ENCODE measurements at regions not wholly inside any gene's neighbourhood (a gene's known extent, or its start where the extent isn't known, plus 50 kb on each side); places are given as distances from the start of the nearest gene placed in this dataset.

- H3K27me3 ChIP-seq (replicated peaks in 1 of 4; ENCODE audit: control insufficient read depth in 3 of 4, extremely low read depth in 1 of 4, insufficient read depth in 3 of 4, low read length in 3 of 4), result no peaks in the 10 kb centered on the region
- WGBS, 2 experiments (ENCODE audit: extremely low coverage in 1 of 2, insufficient coverage in 1 of 2, insufficient read length in 1 of 2, insufficient replicate concordance in 2 of 2, low coverage in 1 of 2, low lambda C conversion rate in 2 of 2, missing lambda C conversion rate in 1 of 2), result 93% methylated on average over 2 of the region's 2 CpGs; no CpG with 5 or more reads in 1 of the 2 experiments
- POLR2A ChIA-PET (ENCODE audit: partially characterized antibody), result no interaction called here
These were observed 132.5 kb downstream of the FAM161A start for GRCh38 chr2:61721382-61721781.

More at GRCh38 chr2:61721382-61721781, 132.5 kb downstream of the FAM161A start:
- Histone ChIP-seq H3K79me1 (ENCODE audit: low read depth, low read length) (no peaks in the 10 kb centered on the region), H3K23me2 (ENCODE audit: low read depth, low read length) (no peaks in the 10 kb centered on the region), H4K20me1 (replicated peaks in 1 of 2; ENCODE audit: control insufficient read depth in 1 of 2, insufficient read depth in 2 of 2, low read length in 2 of 2) (no peaks in the 10 kb centered on the region), H3K4me3 (ENCODE audit: extremely low read depth in 1 of 4, insufficient read depth in 2 of 4, low read depth in 3 of 4, low read length in 4 of 4) (no peak overlapping the region), H2BK12ac (ENCODE audit: low read depth, low read length) (no peak overlapping the region), H3K4ac (replicated peaks; ENCODE audit: insufficient read length, low read depth, low read length) (no peak overlapping the region), H2BK15ac (ENCODE audit: low read length) (no peak overlapping the region), H2AFZ (ENCODE audit: low read length) (no peak overlapping the region), H2BK20ac (ENCODE audit: low read length) (no peak overlapping the region), H3K56ac (replicated peaks; ENCODE audit: insufficient read length, low read depth, low read length) (no peak overlapping the region), H3K79me2 (ENCODE audit: control insufficient read depth in 1 of 2, insufficient read depth in 2 of 2, low read length in 2 of 2) (no peaks in the 10 kb centered on the region), H4K91ac (replicated peaks; ENCODE audit: insufficient read length, low read length) (no peak overlapping the region), H3K4me1 (replicated peaks in 1 of 4; ENCODE audit: control insufficient read depth in 3 of 4, insufficient read depth in 4 of 4, low read length in 3 of 4) (no peaks in the 10 kb centered on the region), H2BK120ac (replicated peaks; ENCODE audit: low read depth, low read length) (no peak overlapping the region), H3K36me3 (ENCODE audit: control insufficient read depth in 2 of 4, insufficient read depth in 4 of 4, low read length in 3 of 4) (no peaks in the 10 kb centered on the region), H2AK5ac (ENCODE audit: low read depth, low read length) (no peak overlapping the region), H3K4me2 (ENCODE audit: insufficient read depth in 1 of 2, low read depth in 2 of 2, low read length in 2 of 2) (no peak overlapping the region), H2BK5ac (ENCODE audit: low read depth, low read length) (no peak overlapping the region), H4K8ac (ENCODE audit: extremely low read depth, insufficient read depth, low read length) (no peak overlapping the region), H4K5ac (ENCODE audit: insufficient read length, low read depth, low read length) (no peak overlapping the region), H3K9me3 (ENCODE audit: insufficient read depth in 2 of 2, low read depth in 1 of 2, low read length in 1 of 2) (no peaks in the 10 kb centered on the region), H3K27ac (ENCODE audit: low read depth, low read length) (no peak overlapping the region), H3K14ac (ENCODE audit: insufficient read length) (no peak overlapping the region), H3K18ac (ENCODE audit: extremely low read depth, low read length) (no peak overlapping the region), H3K23ac (ENCODE audit: insufficient read length) (no peak overlapping the region), H3K9ac (replicated peaks in 1 of 4; ENCODE audit: extremely low read depth in 1 of 4, low read depth in 3 of 4, low read length in 3 of 4) (no peak overlapping the region)
- DNase-seq (ENCODE audit: low read depth in 1 of 2, low spot score in 2 of 2), result no peak
- FAIRE-seq, result no peak
- no peak for TF ChIP-seq HDAC2 (IDR thresholded peaks at IDR 0.05; ENCODE audit: borderline replicate concordance in 1 of 2, low read depth in 2 of 2, low read length in 2 of 2)
- no peak for TF ChIP-seq GABPA (IDR thresholded peaks at IDR 0.05; ENCODE audit: borderline replicate concordance, insufficient read depth, low read length)
- no peak for TF ChIP-seq TBP (IDR thresholded peaks at IDR 0.05; ENCODE audit: low read depth, low read length)
- no peak for TF ChIP-seq RBBP5 (IDR thresholded peaks at IDR 0.05; ENCODE audit: borderline replicate concordance, low read depth, low read length)
- no peak for TF ChIP-seq RNF2 (IDR thresholded peaks at IDR 0.05; ENCODE audit: borderline replicate concordance, low read depth, low read length, missing control alignments, poor library complexity, severe bottlenecking)
- no peak for TF ChIP-seq KDM4A (IDR thresholded peaks at IDR 0.05; ENCODE audit: low read depth, low read length, severe bottlenecking)
- TF ChIP-seq RAD21 (IDR thresholded peaks at IDR 0.05 in 1 of 2, conservative IDR thresholded peaks at IDR 0.05 in 1 of 2; ENCODE audit: low read depth in 2 of 2, low read length in 2 of 2), result no peak
- TF ChIP-seq CBX8 (IDR thresholded peaks at IDR 0.05; ENCODE audit: borderline replicate concordance, low read depth, low read length), result no peak
- no peak for TF ChIP-seq KDM5A (IDR thresholded peaks at IDR 0.05; ENCODE audit: low read length)
- no peak for TF ChIP-seq EGR1 (IDR thresholded peaks at IDR 0.05; ENCODE audit: borderline replicate concordance, low read depth, low read length)
- TF ChIP-seq EZH2 (IDR thresholded peaks at IDR 0.05; ENCODE audit: low read depth, low read length, severe bottlenecking), result no peak
- no peak for TF ChIP-seq CBX5 (IDR thresholded peaks at IDR 0.05; ENCODE audit: low read depth, low read length)
- TF ChIP-seq JUN (IDR thresholded peaks at IDR 0.05; ENCODE audit: low read depth, low read length), result no peak
- TF ChIP-seq CTBP2 (IDR thresholded peaks at IDR 0.05; ENCODE audit: borderline replicate concordance, insufficient read depth, insufficient read length, low read length), result no peak
- CTCF ChIA-PET (ENCODE audit: partially characterized antibody), result no interaction called here

Data from H1 (cell line).